ENCODE measurements at regions not wholly inside any gene's neighbourhood (a gene's known extent, or its start where the extent isn't known, plus 50 kb on each side); places are given as distances from the start of the nearest gene placed in this dataset.
A peak's percentile ranks its signal among the peaks of the same experiment; 100 is the strongest.

- TF ChIP-seq, protein P1, sequence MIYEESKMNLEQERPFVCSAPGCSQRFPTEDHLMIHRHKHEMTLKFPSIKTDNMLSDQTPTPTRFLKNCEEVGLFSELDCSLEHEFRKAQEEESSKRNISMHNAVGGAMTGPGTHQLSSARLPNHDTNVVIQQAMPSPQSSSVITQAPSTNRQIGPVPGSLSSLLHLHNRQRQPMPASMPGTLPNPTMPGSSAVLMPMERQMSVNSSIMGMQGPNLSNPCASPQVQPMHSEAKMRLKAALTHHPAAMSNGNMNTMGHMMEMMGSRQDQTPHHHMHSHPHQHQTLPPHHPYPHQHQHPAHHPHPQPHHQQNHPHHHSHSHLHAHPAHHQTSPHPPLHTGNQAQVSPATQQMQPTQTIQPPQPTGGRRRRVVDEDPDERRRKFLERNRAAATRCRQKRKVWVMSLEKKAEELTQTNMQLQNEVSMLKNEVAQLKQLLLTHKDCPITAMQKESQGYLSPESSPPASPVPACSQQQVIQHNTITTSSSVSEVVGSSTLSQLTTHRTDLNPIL (CRISPR knock-in tag; IDR thresholded peaks at IDR 0.05; ENCODE audit: low read depth), result no peak
- no peak for TF ChIP-seq ZNF565 (CRISPR knock-in tag; conservative IDR thresholded peaks at IDR 0.05; ENCODE audit: low read depth)
- TF ChIP-seq TOX (CRISPR knock-in tag; IDR thresholded peaks at IDR 0.05; ENCODE audit: borderline replicate concordance), result peak; percentile 78; the same call in 1 of the 2 replicates
- TF ChIP-seq ESRRG (CRISPR knock-in tag; IDR thresholded peaks at IDR 0.05), result no peak
- TF ChIP-seq PPARA (CRISPR knock-in tag; IDR thresholded peaks at IDR 0.05; ENCODE audit: borderline replicate concordance), result no peak
- no peak for TF ChIP-seq ARNTL (CRISPR knock-in tag; IDR thresholded peaks at IDR 0.05; ENCODE audit: borderline replicate concordance, low read depth)
- no peak for TF ChIP-seq ZNF8 (CRISPR knock-in tag; IDR thresholded peaks at IDR 0.05)
Measured at GRCh38 chr1:93779540-93780165, 98.0 kb upstream of the BCAR3 start.

All from SK-N-SH treated with all-trans-retinoic acid at 6 μM for 48 hours (cell line).